ENCODE measurements at regions not wholly inside any gene's neighbourhood (a gene's known extent, or its start where the extent isn't known, plus 50 kb on each side); places are given as distances from the start of the nearest gene placed in this dataset.

DNA sequence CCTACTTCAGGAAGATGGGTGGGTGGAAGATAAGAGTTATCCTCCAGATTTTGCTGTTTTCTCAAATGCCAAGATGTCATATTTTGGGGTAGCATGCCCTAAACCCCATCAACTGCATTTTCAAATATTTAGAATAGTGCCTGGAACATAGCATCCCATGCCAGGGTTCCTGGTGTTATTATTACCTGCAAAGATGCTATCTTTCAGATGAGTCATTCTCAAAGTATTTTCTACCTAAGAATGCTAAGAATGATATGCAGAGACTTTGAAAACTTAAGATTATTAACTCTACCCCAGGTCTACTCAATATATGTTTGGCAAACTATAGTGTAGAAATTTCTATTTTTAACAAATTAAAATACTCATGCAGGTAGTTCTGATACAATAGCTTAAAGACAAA is 934.3 kb upstream of the SLIT2 start:
- no peak for DNase-seq (ENCODE audit: low read depth)

DNA sequence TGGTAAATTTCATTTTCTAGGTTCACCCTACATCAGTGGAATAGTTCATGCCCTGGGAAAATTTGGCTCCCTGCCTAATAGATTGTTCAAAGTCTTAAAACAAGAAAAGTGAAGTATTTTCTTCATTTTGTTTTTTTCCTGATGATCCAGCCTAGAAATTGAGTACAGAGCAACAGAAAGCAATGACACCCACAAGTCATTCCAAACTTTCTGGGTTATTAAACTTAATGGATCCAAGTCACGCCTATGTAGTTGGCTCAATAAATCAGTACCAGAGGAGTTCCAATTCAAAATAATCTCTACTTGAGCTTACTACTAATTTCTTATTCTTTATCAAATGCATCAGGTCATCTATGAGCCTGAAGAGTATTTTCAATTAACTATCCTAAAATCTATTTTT is 937.6 kb upstream of the SLIT2 start:
- no peak for DNase-seq (ENCODE audit: low read depth)

DNA sequence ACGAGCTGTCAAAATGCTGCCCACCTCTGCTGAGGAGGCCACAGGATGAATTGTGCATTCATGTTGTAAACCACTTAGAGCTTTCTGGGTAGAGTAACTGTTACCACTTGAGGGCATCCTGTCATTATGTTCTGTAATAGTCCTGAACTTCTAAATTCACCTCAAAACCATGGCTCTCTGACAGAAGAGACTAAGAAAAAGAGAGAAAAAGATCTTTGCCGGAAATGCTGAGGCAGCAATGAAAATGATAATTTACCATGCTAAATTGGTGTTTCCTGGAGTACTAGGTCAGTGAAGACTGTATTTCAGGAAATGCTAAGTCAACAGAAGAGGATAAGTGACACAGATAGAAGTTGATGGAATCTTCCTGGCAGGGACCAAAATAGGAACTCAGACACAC is 942.3 kb upstream of the SLIT2 start:
- DNase-seq (ENCODE audit: low read depth) = no peak

DNA sequence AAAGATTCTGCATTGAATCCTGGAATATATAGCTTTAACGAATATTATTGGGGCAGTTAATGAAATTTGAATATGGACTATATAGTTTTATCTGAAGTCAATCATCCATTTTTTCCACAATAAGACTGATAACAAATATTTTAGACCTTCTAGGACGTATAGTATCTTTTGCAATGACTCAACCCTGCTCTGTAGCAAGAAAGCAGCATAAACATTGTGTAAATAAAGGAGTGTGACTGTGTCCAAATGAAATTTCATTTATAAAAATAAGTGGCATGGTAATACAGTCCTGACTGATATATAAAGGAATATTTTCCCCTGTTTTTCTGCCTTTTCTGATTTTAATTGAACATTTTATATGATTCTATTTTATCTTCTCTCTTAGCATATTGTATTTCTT is 947.7 kb upstream of the SLIT2 start:
- DNase-seq (ENCODE audit: low read depth) = no peak

DNA sequence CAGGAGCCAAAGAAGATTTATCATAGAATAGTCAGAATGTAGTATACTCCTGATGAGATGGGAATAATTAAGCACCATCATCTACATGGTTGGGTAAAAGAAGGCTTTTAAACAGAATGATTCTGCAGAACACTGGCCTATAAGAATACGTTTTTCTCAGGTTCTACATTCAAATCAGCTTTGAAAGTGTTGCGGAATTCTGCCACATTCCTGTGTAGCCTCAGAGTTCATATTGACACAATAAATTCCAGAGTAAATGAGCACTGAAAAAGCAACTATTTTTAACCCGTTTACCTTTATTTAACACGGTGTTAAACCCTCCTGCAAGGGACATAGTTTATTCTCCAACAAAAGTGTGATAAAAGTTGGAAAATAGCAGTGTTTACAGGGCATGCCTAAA is 950.2 kb upstream of the SLIT2 start:
- no peak for DNase-seq (ENCODE audit: low read depth)

DNA sequence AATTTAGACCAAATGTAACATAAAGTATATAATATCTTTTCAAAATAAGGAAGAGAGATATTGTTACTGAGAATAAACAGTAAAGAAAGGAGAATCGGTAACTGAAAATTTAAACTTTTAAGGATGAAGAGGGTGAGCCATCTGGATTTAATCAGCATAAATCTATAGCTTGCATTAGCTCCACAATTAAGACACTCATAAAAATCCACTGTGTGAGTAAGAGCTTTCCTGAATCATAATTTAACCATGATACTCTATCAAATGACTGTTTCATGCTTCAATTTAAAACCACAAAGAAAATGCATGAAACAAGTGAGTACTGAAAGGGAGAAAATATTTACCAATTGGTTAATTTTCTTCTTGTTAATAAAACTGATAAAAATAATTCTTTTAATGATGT is 951.5 kb upstream of the SLIT2 start:
- DNase-seq (ENCODE audit: low read depth) = peak; percentile 30

DNA sequence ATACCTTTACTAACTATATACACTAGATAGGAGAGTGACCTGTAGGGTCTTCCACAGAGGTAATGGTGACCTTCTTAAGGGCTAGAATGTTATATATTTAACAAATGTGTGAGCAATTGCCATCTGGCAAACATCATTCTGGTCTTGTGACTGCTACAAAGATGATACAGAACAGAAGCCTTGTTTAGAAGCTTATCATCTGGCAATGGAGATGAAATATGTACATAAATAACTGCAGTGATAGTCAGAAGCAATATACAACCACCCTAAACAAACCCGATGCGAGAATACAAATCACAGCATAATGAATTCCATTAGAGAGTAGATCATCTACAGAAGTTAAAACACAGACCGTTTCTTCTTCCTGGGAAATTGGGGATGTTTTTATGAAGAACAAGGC is 952.7 kb upstream of the SLIT2 start:
- no peak for DNase-seq (ENCODE audit: low read depth)

DNA sequence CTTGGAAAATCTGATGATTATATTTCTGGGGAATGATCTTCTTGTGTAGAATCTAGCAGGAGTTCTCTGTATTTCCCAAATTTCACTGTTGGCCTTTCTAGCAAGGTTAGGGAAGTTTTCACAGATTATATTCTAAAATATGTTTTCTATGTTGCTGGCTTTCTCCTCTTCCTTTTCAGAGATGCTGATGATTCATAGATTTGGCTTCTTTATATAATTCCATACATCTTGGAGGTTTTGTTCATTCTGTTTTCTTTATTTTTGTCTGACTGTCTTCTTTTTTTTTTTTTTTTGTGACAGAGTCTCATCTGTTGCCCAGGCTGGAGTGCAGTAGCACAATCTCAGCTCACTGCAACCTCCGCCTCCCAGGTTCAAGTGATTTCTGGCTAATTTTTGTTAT is 957.9 kb upstream of the SLIT2 start:
- DNase-seq (ENCODE audit: low read depth) = no peak

DNA sequence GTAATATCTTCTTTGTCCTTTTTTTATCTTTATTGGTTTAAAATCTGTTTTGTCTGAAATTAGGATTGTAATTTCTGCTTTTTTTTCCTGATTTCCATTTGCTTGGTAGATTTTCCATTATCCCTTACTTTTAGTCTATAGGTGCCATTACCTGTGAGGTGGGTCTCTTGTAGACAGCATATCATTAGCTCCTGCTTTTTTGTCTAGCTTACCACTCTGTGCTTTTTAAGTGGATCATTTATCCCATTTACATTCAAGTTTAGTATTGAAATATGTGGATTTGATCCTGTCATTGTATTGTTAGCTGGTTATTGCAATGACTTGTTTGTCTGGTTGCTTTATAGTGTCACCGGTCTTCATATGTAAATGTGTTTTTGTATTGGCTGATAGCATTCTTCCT is 958.6 kb upstream of the SLIT2 start:
- DNase-seq (ENCODE audit: low read depth) = no peak

DNA sequence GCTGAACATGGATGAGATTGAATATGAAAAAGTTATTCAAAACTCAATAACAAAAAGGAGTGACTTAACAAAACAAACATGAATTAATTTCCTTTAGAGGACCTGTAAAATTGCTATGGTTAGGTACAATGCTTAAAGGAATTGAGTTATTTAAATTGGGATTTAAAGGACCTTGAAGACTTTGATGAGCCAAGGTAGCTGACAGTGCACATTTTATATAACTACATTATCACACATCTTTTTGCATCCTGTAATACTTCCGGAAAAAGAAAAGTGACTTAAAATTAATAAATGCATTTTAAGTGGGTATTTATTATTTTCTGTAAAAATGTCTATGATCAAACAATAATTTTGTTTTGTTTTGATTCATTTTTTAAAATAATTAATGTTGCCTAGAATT is 964.8 kb upstream of the SLIT2 start:
- no peak for DNase-seq (ENCODE audit: low read depth)

DNA sequence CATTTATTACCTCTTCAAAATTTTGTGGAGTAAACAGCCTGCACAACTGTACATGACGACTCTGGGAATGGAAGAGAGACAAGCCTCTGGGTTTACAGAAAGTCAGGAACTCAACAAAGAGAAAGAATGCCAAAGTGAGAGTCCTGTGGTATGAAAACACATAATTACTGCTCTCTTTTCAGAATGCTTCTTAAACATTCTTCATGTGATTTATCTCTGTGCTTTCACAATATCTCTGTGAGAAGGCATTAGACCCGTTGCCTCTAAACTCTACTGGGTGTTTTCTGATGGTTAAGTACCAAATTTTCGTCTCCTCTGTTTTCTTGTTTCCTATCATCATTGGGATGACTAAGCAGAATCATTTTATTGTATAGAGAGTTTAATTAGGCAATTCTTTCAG is 966.6 kb upstream of the SLIT2 start:
- DNase-seq (ENCODE audit: low read depth) = peak; percentile 44

DNA sequence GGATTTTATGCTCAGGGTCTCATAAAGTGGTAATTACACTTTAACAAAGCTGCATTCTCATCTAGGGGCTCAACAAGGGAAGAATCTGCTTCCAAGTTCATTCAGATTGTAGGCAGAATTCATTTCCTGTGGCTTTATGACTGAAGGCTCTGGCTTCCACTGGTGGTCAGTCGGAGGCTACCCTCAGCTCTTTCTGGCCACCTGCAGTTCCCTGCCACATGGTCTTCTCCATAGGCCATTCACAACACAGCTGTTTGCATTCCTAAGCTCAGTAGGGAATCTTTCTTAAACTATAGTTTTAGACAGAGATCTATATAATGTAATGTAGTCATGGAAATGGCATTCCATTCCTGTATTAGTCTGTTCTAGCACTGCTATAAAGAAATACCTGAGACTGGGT is 973.0 kb upstream of the SLIT2 start:
- no peak for DNase-seq (ENCODE audit: low read depth)

DNA sequence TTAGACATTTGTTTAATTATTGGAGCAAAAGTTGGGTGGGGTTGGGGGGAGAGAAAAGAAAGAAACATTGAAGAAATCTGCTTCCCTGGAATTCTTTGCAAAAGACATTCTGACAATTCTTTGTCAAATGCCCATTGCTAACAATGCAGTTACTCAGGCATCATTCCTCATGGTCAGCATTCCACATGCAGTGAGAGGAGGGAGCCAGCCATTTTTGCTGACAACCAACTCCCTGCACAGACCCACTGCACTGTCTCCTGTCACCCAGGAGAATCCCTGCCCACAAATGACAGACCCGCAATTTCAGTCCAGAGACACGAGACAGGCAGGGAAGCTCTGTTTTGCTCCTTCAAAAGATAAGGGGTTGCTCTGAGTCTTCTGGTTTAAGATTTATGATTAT is 985.1 kb upstream of the SLIT2 start:
- no peak for DNase-seq (ENCODE audit: low read depth)

DNA sequence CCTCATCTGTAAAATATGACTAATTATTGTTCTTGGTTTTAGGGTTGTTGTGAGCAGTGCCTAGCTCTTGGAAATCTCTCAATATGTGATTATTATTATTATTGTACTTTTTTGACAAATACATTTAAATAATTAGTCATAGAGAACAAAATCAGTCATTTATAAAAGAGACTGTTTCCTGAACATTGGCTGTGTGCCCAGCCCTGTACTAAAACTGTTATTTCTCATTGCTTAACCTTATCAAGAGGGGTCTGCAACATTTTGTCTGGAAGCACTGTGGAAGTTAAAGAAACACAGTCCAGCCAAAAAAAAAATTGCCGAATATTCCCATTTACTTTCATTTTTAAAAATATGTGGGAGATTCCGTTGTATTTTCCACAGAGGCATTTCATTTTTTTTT is 989.2 kb upstream of the SLIT2 start:
- DNase-seq (ENCODE audit: low read depth) = no peak

DNA sequence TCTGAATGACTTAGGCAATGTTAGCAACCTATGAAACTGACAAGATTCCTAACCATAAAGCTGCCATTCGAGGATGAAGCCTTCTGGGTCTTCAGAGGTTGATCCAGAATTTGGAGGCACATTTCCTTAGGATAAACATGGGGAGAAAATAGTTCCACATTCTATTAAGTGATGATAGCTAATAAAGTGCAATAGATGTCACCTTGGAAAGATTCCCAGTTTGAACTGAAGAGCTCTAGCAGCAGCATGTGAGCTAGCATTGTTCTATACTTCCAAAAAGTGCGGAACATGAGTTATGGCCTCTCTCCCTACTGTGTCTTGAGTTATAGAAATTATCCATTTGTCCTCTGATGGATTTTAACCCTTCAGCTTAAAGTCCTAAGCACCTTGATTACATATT is 991.4 kb upstream of the SLIT2 start:
- DNase-seq (ENCODE audit: low read depth) = no peak

DNA sequence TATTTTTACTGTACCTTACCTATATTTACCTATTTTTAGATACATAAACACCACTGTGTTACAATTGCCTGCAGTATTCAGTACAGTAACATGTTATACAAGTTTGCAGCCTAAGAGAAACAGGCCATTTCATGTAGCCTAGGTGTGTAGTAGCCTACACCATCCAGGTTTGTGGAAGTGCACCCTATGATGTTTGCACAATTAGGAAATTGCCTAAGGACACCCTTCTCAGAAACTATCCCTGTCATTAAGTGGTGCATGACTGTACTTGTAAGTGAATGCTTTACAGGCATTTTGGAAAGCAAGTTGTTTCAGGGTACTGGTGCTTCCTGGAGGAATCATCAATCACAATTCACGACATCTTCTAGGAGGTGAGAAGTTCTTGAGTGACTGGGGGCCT is 991.8 kb upstream of the SLIT2 start:
- DNase-seq (ENCODE audit: low read depth) = no peak

DNA sequence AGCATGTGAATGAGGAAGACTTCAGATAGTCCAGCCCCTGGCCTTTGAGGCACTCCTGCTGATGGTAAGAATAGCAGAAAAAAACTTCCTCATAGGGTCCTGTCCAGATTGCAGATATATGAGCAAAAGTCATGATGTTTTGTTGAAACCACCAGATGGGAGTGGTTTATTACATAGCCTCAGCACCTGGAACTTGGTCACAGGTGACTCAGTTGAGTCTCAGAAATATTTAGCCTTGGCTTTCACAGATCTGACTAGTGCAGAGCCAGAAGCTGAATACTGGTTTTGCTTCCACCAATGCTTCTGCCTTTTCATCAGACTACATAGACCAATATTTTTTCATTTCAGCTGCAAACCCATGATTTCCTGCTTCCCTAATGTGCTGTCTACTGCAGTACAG is 994.9 kb upstream of the SLIT2 start:
- no peak for DNase-seq (ENCODE audit: low read depth)

DNA sequence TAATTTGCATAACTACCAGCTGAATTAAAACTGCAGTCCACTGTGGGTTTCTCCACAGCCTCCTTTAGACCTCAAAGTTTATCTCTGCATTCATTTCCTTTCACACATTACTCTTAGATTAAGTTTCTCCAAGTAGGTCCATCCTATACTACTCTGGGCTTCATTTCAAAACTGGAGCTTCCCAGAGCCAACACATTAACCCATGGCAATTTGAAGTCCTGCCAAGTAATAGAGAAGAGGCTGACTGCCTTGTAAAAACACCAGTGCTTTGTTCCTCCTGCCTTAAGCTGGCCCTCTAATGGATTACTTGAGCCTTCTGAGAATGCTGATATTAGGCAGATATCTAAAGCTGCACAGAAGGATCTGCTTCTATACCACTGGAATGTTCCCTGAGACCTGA is 997.2 kb upstream of the SLIT2 start:
- no peak for DNase-seq (ENCODE audit: low read depth)

DNA sequence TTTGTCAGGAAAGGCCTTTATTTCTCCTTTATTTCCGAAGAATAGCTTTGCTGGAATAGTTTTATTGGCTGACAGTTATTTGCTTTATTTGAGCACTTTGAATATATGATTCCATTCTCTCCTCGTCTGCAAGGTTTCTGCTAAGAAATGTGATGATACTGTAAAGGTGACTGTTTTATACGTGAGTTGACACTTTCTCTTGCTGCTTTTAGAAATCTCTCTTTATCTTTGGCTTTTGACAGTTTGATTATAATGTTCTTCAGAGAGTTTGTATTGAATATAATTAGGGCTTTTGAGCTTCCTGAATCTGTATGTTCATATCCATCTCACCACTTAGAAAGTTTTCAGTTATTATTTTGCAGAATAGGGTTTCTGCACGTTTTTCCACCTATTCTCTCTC is 1003.7 kb upstream of the SLIT2 start:
- DNase-seq (ENCODE audit: low read depth) = no peak

DNA sequence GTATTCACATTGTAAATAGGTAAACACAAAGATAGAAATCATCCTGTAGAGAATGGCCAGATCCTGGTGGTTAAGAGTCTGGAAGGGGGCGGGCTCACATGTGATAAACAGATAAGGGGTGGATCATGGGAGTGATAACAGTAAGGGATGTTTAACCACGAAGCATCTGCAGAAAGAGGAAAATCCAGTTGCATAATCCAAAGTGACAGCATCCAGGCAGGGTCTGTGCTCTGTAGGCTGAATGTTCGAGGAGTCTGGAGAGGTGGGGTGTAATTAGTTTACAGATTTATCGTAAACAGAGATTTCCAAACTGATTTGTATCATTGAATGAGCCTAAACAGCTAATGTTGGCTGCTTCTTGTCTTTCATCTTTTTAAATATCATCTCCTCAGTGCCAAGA is 1009.8 kb upstream of the SLIT2 start:
- no peak for DNase-seq (ENCODE audit: low read depth)

DNA sequence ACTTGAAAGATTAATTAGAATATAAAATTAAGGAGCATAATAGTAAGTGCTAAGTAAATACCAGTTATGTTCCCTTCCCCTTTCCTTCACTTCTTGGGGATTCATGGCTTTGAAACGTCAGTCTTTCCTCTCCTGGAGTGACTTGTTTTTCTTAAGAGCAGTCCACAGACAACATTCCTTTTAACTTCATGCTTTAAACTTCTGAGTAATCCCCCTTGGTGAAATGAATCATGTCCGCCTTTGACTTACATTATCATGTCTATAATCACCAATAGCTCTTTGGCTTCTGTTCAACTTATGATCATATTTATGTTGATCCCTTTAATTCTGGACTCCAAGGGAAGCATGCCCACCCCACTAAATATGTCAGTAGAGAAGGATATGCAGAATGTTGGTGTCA is 1012.1 kb upstream of the SLIT2 start:
- no peak for DNase-seq (ENCODE audit: low read depth)

DNA sequence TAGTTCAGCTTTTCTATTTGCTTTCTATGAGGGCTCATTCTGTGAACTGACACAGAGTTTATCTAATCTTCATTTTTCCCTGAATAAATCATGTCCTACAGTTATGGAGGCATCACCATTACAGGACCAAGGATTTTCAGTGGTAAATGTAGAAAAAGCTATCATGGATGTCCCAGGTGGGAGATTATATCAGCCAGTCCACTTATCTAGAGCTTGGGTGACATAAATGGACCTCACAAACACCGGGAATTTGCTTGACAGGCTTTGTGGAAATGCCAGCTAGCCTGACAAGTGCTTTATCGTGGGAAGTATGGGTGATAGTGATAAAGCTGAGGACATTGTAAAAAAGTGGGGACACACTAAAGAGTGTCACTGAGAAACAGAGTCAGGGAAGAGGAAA is 1015.2 kb upstream of the SLIT2 start:
- DNase-seq (ENCODE audit: low read depth) = no peak

DNA sequence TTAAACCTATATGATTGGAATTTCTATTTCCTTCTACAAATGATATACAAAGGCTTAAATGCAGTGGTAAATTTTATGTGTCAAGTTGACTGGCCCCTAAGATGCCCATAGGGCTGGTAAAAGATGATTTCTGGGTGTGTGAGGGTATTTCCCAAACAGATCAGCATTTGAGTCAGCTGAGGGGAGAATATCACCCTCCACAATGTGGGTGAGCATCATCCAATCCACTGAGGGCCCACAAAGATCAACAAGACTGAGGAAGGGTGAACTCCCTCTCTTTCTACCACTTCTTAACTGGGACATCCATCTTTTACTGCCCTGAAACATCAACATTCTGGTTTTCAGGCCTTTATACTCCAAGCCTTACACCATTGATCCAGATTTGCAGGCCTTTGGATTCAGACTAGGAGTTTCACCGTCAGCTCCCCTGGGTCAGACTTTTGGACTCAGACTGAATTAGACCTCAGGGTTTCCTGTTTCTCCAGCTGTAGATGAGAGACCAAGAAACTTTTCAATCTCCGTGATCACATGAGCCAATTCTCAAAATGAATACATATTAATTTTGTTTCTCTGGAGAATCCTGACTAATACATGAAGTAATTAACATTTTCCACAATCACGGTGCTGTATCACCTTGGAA is 1020.7 kb upstream of the SLIT2 start:
- no peak for DNase-seq (ENCODE audit: low read depth)

DNA sequence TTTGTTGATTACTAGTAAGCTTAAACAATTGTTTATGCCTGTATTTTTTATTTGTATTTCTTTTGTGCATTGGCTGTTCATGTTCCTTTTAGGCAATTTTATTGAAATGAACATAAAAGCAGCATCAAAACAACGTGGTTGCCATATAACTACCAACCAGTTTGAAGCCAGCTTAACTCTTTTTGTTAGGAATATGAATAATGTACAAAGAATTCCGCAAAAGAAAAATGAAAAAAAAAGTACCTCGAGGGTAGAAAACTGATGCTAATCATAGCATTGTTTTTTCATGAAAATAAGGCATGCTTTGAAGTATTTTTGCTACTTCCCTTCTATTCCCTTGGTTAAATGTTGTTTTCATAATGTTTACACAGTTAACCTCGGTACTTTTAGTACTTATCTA is 1024.0 kb upstream of the SLIT2 start:
- peak; percentile 10 for DNase-seq (ENCODE audit: low read depth)

DNA sequence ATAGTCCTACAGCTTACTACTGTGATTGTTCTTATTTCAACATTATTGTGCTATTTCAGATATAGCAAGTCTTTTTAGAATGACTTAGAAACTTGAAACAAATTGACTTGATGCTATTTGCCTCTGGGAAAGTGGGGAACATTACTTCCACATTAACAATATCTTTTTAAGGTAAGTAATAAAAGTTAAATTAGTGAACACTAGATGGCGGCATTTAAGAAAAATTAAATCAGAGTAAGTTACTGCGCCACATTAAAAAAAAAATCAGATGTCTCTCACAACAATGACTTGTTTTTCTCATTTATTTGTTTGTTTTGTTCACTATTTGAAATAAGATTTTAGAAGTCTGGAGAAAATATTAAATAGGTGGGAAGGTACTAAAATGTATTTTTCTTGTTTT is 1026.9 kb upstream of the SLIT2 start:
- no peak for DNase-seq (ENCODE audit: low read depth)

All from GM04503 (cell line).